ENCODE measurements at regions not wholly inside any gene's neighbourhood (a gene's known extent, or its start where the extent isn't known, plus 50 kb on each side); places are given as distances from the start of the nearest gene placed in this dataset.

- no peak for FAIRE-seq
- no peak overlapping the region for H3K4me3 ChIP-seq (ENCODE audit: low read length in 3 of 3)
- no peak overlapping the region for H3K9ac ChIP-seq (ENCODE audit: low read length in 3 of 3)
- peaks cover 0 to 6% (median 0%) of the 10 kb centered on the region in 3 donors for H3K4me1 ChIP-seq (ENCODE audit: control insufficient read depth in 2 of 3, insufficient read depth in 2 of 3, low read depth in 1 of 3, low read length in 3 of 3)
- no peaks in the 10 kb centered on the region for H3K27me3 ChIP-seq (ENCODE audit: control insufficient read depth, insufficient read depth, low read length)
- H3K36me3 ChIP-seq (ENCODE audit: control insufficient read depth in 2 of 3, insufficient read depth in 3 of 3, low read length in 3 of 3), result no peaks in the 10 kb centered on the region
- intact Hi-C loops (cut with DNase I), result no loop called here
- DNase-seq, result no peak
- H3K9me3 ChIP-seq (ENCODE audit: control insufficient read depth in 2 of 3, insufficient read depth in 1 of 3, low read length in 3 of 3), result no peaks in the 10 kb centered on the region
- no peak overlapping the region for H3K27ac ChIP-seq (ENCODE audit: low read depth in 2 of 2, low read length in 2 of 2)
- no peak for TF ChIP-seq CTCF (IDR thresholded peaks at IDR 0.05; ENCODE audit: borderline replicate concordance, extremely low read depth, insufficient read depth)
Measured at GRCh38 chr6:154885214-154885613, 109.9 kb upstream of the TIAM2 start.

DNA sequence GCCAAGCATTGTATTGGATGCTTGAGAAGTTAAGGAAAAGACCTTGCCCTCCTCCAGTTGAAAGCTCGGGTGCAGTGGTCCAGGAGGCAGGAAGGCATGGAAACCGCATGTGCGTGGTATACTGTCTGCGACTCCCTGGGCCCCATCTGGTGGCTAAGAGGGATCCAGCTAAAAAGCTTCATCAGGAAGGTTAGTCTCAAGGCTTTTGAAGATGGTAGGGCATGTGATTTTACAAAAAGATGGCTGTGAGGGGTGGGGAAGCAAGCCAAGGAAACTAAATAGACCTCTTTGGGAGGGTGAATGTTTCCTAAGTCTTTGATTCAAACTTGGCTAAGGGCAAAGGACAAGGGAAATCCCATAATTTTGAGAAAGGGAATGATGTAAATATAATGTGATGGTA is 109.1 kb upstream of the TIAM2 start:
- intact Hi-C loops (cut with DNase I), result no loop called here

DNA sequence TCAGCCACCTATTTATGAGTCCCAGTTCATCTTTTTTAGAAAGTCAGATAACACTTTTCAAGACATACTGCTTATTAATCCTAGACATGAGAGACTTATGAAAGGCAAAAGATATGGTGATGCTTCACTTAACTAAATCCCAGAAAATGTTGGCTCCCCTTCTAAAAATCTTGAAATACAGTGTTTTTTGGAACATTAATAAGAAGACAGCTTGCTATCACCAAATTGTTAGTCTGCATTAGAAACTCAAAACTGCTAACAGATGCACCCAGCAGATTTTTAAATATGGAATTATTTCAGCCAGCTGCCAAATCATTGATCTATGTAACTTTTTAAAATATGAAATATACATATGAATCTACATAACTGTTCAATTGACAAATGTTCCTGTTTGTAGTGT is 108.6 kb upstream of the TIAM2 start:
- intact Hi-C loops (cut with DNase I), result no loop called here
- H3K27ac ChIP-seq (ENCODE audit: low read depth in 2 of 2, low read length in 2 of 2), result no peak overlapping the region
- H3K4me3 ChIP-seq (ENCODE audit: low read length in 3 of 3), result no peak overlapping the region
- no peak for FAIRE-seq
- TF ChIP-seq CTCF (IDR thresholded peaks at IDR 0.05; ENCODE audit: borderline replicate concordance, extremely low read depth, insufficient read depth), result no peak
- H3K36me3 ChIP-seq (ENCODE audit: control insufficient read depth in 2 of 3, insufficient read depth in 3 of 3, low read length in 3 of 3), result no peaks in the 10 kb centered on the region
- peaks cover 0 to 6% (median 4%) of the 10 kb centered on the region in 3 donors for H3K4me1 ChIP-seq (ENCODE audit: control insufficient read depth in 2 of 3, insufficient read depth in 2 of 3, low read depth in 1 of 3, low read length in 3 of 3)
- no peak overlapping the region for H3K9ac ChIP-seq (ENCODE audit: low read length in 3 of 3)
- no peaks in the 10 kb centered on the region for H3K9me3 ChIP-seq (ENCODE audit: control insufficient read depth in 2 of 3, insufficient read depth in 1 of 3, low read length in 3 of 3)
- H3K27me3 ChIP-seq (ENCODE audit: control insufficient read depth, insufficient read depth, low read length), result no peaks in the 10 kb centered on the region
- no peak for DNase-seq

More for the DNA sequence above, 109.1 kb upstream of the TIAM2 start:
- Histone ChIP-seq H3K9me3 (ENCODE audit: control insufficient read depth in 2 of 3, insufficient read depth in 1 of 3, low read length in 3 of 3) (no peaks in the 10 kb centered on the region), H3K4me1 (ENCODE audit: control insufficient read depth in 2 of 3, insufficient read depth in 2 of 3, low read depth in 1 of 3, low read length in 3 of 3) (peaks cover 0 to 6% (median 4%) of the 10 kb centered on the region in 3 donors), H3K4me3 (ENCODE audit: low read length in 3 of 3) (no peak overlapping the region), H3K9ac (ENCODE audit: low read length in 3 of 3) (no peak overlapping the region), H3K27ac (ENCODE audit: low read depth in 2 of 2, low read length in 2 of 2) (no peak overlapping the region), H3K36me3 (ENCODE audit: control insufficient read depth in 2 of 3, insufficient read depth in 3 of 3, low read length in 3 of 3) (no peaks in the 10 kb centered on the region), H3K27me3 (ENCODE audit: control insufficient read depth, insufficient read depth, low read length) (no peaks in the 10 kb centered on the region)
- FAIRE-seq, result no peak
- no peak for TF ChIP-seq CTCF (IDR thresholded peaks at IDR 0.05; ENCODE audit: borderline replicate concordance, extremely low read depth, insufficient read depth)
- no peak for DNase-seq

- Histone ChIP-seq H3K4me3 (ENCODE audit: low read length in 3 of 3) (no peak overlapping the region), H3K4me1 (ENCODE audit: control insufficient read depth in 2 of 3, insufficient read depth in 2 of 3, low read depth in 1 of 3, low read length in 3 of 3) (peaks cover 0 to 6% (median 4%) of the 10 kb centered on the region in 3 donors), H3K27me3 (ENCODE audit: control insufficient read depth, insufficient read depth, low read length) (no peaks in the 10 kb centered on the region), H3K9me3 (ENCODE audit: control insufficient read depth in 2 of 3, insufficient read depth in 1 of 3, low read length in 3 of 3) (no peaks in the 10 kb centered on the region), H3K9ac (ENCODE audit: low read length in 3 of 3) (no peak overlapping the region), H3K27ac (ENCODE audit: low read depth in 2 of 2, low read length in 2 of 2) (no peak overlapping the region), H3K36me3 (ENCODE audit: control insufficient read depth in 2 of 3, insufficient read depth in 3 of 3, low read length in 3 of 3) (no peaks in the 10 kb centered on the region)
- no peak for TF ChIP-seq CTCF (IDR thresholded peaks at IDR 0.05; ENCODE audit: borderline replicate concordance, extremely low read depth, insufficient read depth)
- FAIRE-seq (no peak), DNase-seq (no peak)
- intact Hi-C loops (cut with DNase I), result no loop called here
Measured at GRCh38 chr6:154887051-154887450, 108.1 kb upstream of the TIAM2 start.
